ENCODE measurements at regions not wholly inside any gene's neighbourhood (a gene's known extent, or its start where the extent isn't known, plus 50 kb on each side); places are given as distances from the start of the nearest gene placed in this dataset.
"Not testable (repeated sequence)": the region's sequence is repeated elsewhere in the genome, so short reads cannot be mapped to it uniquely, and the experiment has no call there.

- DNase-seq: no peak
Measured at GRCh38 chr3:30449290-30449632, 157.1 kb upstream of the TGFBR2 start.

- DNase-seq: no peak
Measured at GRCh38 chr3:30452446-30452845, 154.0 kb upstream of the TGFBR2 start.

DNA sequence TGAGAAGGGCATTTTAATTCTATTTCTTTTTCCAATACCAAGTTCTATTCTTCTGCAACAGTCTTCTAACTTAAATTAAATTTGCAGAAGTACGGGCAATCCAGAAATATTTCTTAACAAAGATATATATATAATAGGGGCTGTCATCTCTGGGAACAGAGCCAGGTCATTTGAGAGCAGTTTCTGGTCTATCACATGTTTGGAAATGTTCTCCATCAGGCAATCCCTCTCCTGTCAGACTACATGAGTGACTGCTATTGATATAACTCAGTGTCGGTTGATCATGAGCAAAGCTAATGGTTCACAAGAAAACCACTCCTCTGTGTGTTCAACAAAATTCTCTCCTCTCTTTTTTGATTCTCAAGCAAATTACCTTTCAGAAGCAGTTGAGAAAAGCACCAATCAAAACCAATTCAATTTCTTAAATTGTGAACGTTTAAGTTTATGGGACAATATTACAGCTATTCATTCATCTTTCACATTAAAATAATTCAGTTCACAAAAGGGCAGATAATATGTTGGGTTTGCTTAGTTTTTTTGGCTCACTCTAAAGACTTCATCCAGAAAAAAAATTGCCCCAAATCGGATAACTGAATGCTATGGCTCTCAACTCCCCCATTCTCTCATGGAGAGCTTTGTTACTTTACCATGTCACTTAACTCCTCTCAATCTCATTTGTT, 152.9 kb upstream of the TGFBR2 start:
- DNase-seq: no peak

- DNase-seq: no peak
Measured at GRCh38 chr3:30454636-30455035, 151.8 kb upstream of the TGFBR2 start.

DNA sequence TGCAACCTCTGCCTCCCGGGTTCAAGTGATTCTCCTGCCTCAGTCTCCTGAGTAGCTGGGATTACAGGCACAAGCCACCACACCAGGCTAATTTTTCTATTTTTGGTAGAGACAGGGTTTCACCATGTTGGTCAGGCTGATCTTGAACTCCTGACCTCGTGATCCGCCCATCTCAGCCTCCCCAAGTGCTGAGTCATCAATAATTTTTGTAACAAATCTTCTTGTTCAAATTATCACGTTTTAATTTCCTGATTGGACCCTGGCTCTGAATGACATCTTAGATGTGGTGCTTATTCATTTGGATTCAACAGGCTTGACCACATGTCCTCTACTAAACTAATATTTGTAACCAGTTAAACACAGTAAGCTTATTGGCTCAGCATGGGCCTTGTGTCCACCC, 151.3 kb upstream of the TGFBR2 start:
- DNase-seq: not testable (repeated sequence)

DNA sequence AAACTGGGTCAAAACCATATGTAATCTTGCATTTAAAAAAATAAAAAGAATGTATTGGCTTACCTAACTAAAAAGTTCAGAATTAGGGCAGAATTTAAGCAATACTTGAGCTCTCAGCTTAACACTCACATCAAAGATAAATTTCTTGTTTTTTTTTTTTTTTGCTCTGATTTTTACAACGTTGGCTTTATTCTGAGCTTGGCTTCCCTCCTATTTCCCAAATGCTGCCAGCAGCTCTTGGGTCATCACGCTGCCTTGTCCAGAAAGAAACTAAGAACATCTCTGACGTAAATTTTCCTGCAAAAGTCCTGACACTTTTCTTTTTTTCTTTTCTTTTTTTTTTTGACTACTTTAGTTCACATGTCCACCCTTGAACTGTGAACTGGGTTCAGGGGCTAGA, 150.6 kb upstream of the TGFBR2 start:
- no peak for DNase-seq

DNA sequence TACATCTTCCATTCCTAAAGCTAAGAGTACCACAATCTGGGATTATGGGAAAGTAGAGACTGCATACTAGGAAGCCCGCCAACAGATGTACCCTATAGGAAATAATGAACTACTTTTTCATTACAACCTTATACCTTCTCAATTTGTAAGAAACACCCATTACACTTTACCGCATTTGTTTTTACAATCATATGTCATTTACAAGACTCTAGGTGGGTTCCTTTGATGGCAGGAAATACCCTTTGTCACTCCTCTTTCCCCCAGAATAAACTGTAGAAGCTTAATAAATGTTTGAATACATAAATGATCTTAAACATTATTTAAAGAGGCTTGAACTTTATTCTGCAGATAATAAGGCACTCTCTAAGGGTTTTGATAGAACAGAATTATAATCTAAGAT, 150.1 kb upstream of the TGFBR2 start:
- no peak for DNase-seq

GRCh38 chr3:30457081-30457480, 149.3 kb upstream of the TGFBR2 start:
- no peak for DNase-seq

DNA sequence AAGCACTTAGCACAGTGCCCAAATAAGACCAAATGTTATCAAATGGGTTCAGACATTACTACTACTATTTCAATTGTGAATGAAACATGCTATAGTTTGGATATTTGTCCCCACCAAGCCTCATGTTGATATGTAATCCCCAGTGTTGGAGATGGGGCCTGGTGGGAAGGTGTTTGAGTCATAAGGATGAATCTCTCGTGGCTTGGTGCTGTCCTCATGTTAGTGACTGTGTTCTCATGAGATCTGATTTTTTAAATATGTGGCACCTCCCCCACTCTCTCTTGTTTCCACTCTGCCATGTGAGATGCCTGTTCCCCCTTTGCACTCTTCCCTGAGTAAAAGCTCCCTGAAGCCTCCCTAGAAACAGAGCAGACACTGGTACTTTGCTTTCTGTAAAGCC, 148.7 kb upstream of the TGFBR2 start:
- DNase-seq: no peak

GRCh38 chr3:30458376-30459171, 147.8 kb upstream of the TGFBR2 start:
- DNase-seq: no peak

GRCh38 chr3:30461311-30461710, 145.1 kb upstream of the TGFBR2 start:
- no peak for DNase-seq

- no peak for DNase-seq
Measured at GRCh38 chr3:30462721-30463470, 143.5 kb upstream of the TGFBR2 start.

- DNase-seq: no peak
Measured at GRCh38 chr3:30464381-30464780, 142.0 kb upstream of the TGFBR2 start.

DNA sequence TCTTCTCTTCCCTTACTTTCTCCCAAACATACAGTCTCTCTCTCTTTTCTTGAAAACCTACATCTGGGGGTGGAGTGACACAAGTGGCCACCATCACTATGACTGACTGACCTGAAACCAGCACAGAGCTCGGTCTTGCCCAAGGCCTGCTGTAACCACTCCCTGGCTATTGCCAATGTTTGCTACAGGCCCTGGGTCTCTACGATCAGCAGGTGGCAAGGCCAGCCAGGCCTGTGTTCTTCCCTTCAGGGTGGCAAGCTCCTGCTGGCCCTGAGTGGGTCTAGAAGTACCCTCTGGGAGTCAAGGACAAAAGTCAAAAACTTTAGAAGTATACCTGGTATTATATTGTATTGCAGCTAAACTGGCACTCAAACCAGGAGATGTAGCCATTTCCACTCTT, 140.9 kb upstream of the TGFBR2 start:
- no peak for DNase-seq

GRCh38 chr3:30467596-30468238, 138.7 kb upstream of the TGFBR2 start:
- DNase-seq: no peak

GRCh38 chr3:30469133-30469532, 137.3 kb upstream of the TGFBR2 start:
- no peak for DNase-seq

- no peak for DNase-seq
Measured at GRCh38 chr3:30470496-30470895, 135.9 kb upstream of the TGFBR2 start.

- no peak for DNase-seq
Measured at GRCh38 chr3:30471066-30471465, 135.3 kb upstream of the TGFBR2 start.

- no peak for DNase-seq
Measured at GRCh38 chr3:30471796-30472489, 134.5 kb upstream of the TGFBR2 start.

GRCh38 chr3:30473374-30474051, 132.9 kb upstream of the TGFBR2 start:
- DNase-seq: no peak

- no peak for DNase-seq
Measured at GRCh38 chr3:30474371-30474770, 132.0 kb upstream of the TGFBR2 start.
